HCT116 (cell line): ENCODE measurements at regions not wholly inside any gene's neighbourhood (a gene's known extent, or its start where the extent isn't known, plus 50 kb on each side); places are given as distances from the start of the nearest gene placed in this dataset.

Experiments
- ATAC-seq: fragments of 200-7000 bp; cut with Tn5 transposase; 2 replicates; pipeline ENCODE4 v1.9.1; 2020; ENCODE audit warnings: mild to moderate bottlenecking, moderate library complexity
- BruUV-seq: library from RNA; stranded (reverse); fragments of 400-500 nt; replicated peaks from 2 replicates; lab custom pipeline; 2021; lab: Mats Ljungman, UMichigan
- CTCF ChIA-PET: fragments of 300-600 bp; sonication (Branson Sonifier 250); formaldehyde crosslinking; loops from one replicate; lab custom pipeline; 2021; ENCODE audit warnings: antibody characterized with exemption; lab: Charles Lee
- POLR2A ChIA-PET: fragments of 300-600, 350-600 bp; sonication (Branson Sonifier 250); formaldehyde crosslinking; loops from one replicate; lab custom pipeline; 2021; ENCODE audit warnings: antibody characterized with exemption; lab: Charles Lee
- RAD21 ChIA-PET, 2 experiments: fragments of 300-600 bp; sonication (Branson Sonifier 250); formaldehyde crosslinking; loops; one replicate each; lab custom pipeline; 2023; ENCODE audit warnings: low total read pairs in 2 of 2; ENCODE audit not compliant: uncharacterized antibody in 2 of 2, unreplicated experiment in 2 of 2, low non-redundant PET in 1 of 2; lab: Charles Lee
- DNase-seq: peaks from one replicate; pipeline ENCODE4 v3.0.0-alpha.2; 2010; ENCODE audit warnings: low read depth, low spot score
- H2AFZ ChIP-seq: fragments of 200-600 bp; shearing (Covaris generic), sonication (generic); 2 replicates; pipeline ENCODE4 v1.6.1; 2017; ENCODE audit warnings: low read depth, mixed run types, mixed read lengths, antibody characterized with exemption, low read length; ENCODE audit not compliant: poor library complexity, severe bottlenecking
- H3K27ac ChIP-seq: 2 replicates; pipeline ENCODE4 v1.5.1; 2012; ENCODE audit warnings: low read depth, low read length
- H3K27me3 ChIP-seq: fragments of 200-600 bp; sonication (generic); 2 replicates; pipeline ENCODE4 v1.6.1; 2016; ENCODE audit warnings: mixed run types, low read length, mixed read lengths; ENCODE audit not compliant: insufficient read depth
- H3K36me3 ChIP-seq, 2 experiments: fragments of 200-500 bp in 1 of 2; fragments of 200-600 bp in 1 of 2; sonication (Bioruptor generic) in 1 of 2; sonication (generic) in 1 of 2; 2 replicates each; pipeline versions ENCODE4 v1.5.1 to v1.6.1; 2014 to 2016; ENCODE audit warnings: low read length in 2 of 2, inconsistent platforms in 1 of 2, mixed read lengths in 1 of 2, mixed run types in 1 of 2; ENCODE audit not compliant: insufficient read depth in 2 of 2, control insufficient read depth in 1 of 2
- H3K4me1 ChIP-seq, 2 experiments: fragments of 200-600 bp in 1 of 2; sonication (generic) in 1 of 2; 2 replicates each; pipeline versions ENCODE4 v1.5.1 to v1.6.1; 2012 to 2017; ENCODE audit warnings: low read length in 2 of 2, inconsistent platforms in 1 of 2, mild to moderate bottlenecking in 1 of 2, mixed read lengths in 1 of 2, mixed run types in 1 of 2, moderate library complexity in 1 of 2; ENCODE audit not compliant: insufficient read depth in 2 of 2, control insufficient read depth in 1 of 2
- H3K4me2 ChIP-seq: fragments of 200-600 bp; sonication (generic); 2 replicates; pipeline ENCODE4 v1.6.1; 2017; ENCODE audit warnings: mixed run types, low read length, mixed read lengths
- H3K4me3 ChIP-seq, 2 experiments: fragments of 200-600 bp in 1 of 2; sonication (generic) in 1 of 2; replicated peaks in 1 of 2; 2 replicates each; pipeline ENCODE4 v1.5.1; 2011 to 2016; ENCODE audit warnings: low read length in 2 of 2, control low read depth in 1 of 2, low read depth in 1 of 2, mild to moderate bottlenecking in 1 of 2, mixed read lengths in 1 of 2, mixed run types in 1 of 2
- H3K79me2 ChIP-seq: fragments of 200-600 bp; sonication (generic); 2 replicates; pipeline ENCODE4 v1.6.1; 2017; ENCODE audit warnings: mild to moderate bottlenecking, mixed run types, low read length, moderate library complexity, mixed read lengths; ENCODE audit not compliant: insufficient read depth
- H3K9ac ChIP-seq: fragments of 200-600 bp; sonication (generic); 2 replicates; pipeline ENCODE4 v1.6.1; 2016; ENCODE audit warnings: low read length, mixed read lengths
- H3K9me2 ChIP-seq: fragments of 200-600 bp; sonication (generic), shearing (Covaris generic); 2 replicates; pipeline ENCODE4 v1.6.1; 2017; ENCODE audit warnings: mixed run types, mild to moderate bottlenecking, moderate library complexity; ENCODE audit not compliant: insufficient read depth
- H3K9me3 ChIP-seq, 2 experiments: fragments of 200-500 bp in 1 of 2; fragments of 200-600 bp in 1 of 2; sonication (Bioruptor generic) in 1 of 2; sonication (generic) in 1 of 2; 2 replicates each; pipeline ENCODE4 v1.6.1; 2014 to 2017; ENCODE audit warnings: low read length in 2 of 2, mixed read lengths in 2 of 2, inconsistent platforms in 1 of 2, low read depth in 1 of 2, mild to moderate bottlenecking in 1 of 2, mixed run types in 1 of 2, moderate library complexity in 1 of 2; ENCODE audit not compliant: control insufficient read depth in 1 of 2, insufficient read depth in 1 of 2
- H4K20me1 ChIP-seq: fragments of 200-600 bp; sonication (generic), shearing (Covaris generic); 2 replicates; pipeline ENCODE4 v1.6.1; 2017; ENCODE audit warnings: mixed run types, mild to moderate bottlenecking, moderate library complexity; ENCODE audit not compliant: insufficient read depth
- CBX3 ChIP-seq: IDR thresholded peaks from 2 replicates; pipeline ENCODE4 v1.6.1; 2012; ENCODE audit warnings: low read depth
- CEBPB ChIP-seq: IDR thresholded peaks from 2 replicates; pipeline ENCODE4 v1.6.1; 2012; ENCODE audit warnings: low read depth
- EGR1 ChIP-seq: IDR thresholded peaks from 2 replicates; pipeline ENCODE4 v1.6.1; 2012; ENCODE audit warnings: low read depth
- ELF1 ChIP-seq: IDR thresholded peaks from 2 replicates; pipeline ENCODE4 v1.6.1; 2012; ENCODE audit warnings: low read depth, borderline replicate concordance
- EZH2phosphoT487 ChIP-seq: fragments of 200-600 bp; IDR thresholded peaks from 2 replicates; pipeline ENCODE4 v1.6.1; 2018; ENCODE audit warnings: antibody characterized with exemption, borderline replicate concordance
- FOSL1 ChIP-seq: IDR thresholded peaks from 2 replicates; pipeline ENCODE4 v1.6.1; 2012; ENCODE audit warnings: low read depth
- JUND ChIP-seq: IDR thresholded peaks from 2 replicates; pipeline ENCODE4 v1.6.1; 2012
- RAD21 ChIP-seq: IDR thresholded peaks from 2 replicates; pipeline ENCODE4 v1.6.1; 2012; ENCODE audit warnings: low read depth, mild to moderate bottlenecking
- SIN3A ChIP-seq: IDR thresholded peaks from 2 replicates; pipeline ENCODE4 v1.6.1; 2012; ENCODE audit warnings: low read depth
- SP1 ChIP-seq: IDR thresholded peaks from 2 replicates; pipeline ENCODE4 v1.6.1; 2012; ENCODE audit warnings: low read depth
- SRF ChIP-seq: IDR thresholded peaks from 2 replicates; pipeline ENCODE4 v1.6.1; 2012; ENCODE audit warnings: low read depth
- YY1 ChIP-seq: IDR thresholded peaks from 2 replicates; pipeline ENCODE4 v1.6.1; 2011; ENCODE audit warnings: low read length, low read depth, moderate library complexity, mild to moderate bottlenecking; ENCODE audit not compliant: insufficient replicate concordance; ENCODE audit errors: extremely low read depth
- ZFX ChIP-seq: fragments of 450-650 bp; IDR thresholded peaks from 2 replicates; pipeline ENCODE4 v1.6.1; 2017
- intact Hi-C: fragments of 100-400 bp; cut with micrococcal nuclease; formaldehyde crosslinking; loops from 2 replicates; pipeline ENCODE4 v1.10.0; 2022
- TF ChIP-seq, protein P1 (sequence below): IDR thresholded peaks from 2 replicates; pipeline ENCODE4 v1.6.1; 2012
- TF ChIP-seq, protein P2 (sequence below): IDR thresholded peaks from 2 replicates; pipeline ENCODE4 v1.6.1; 2011; ENCODE audit warnings: mild to moderate bottlenecking, low read length, moderate library complexity; ENCODE audit not compliant: insufficient replicate concordance; ENCODE audit errors: extremely low read depth
- TF ChIP-seq, protein P3 (sequence below): IDR thresholded peaks from 2 replicates; pipeline ENCODE4 v1.6.1; 2012
- TF ChIP-seq, protein P4 (sequence below): IDR thresholded peaks from 2 replicates; pipeline ENCODE4 v1.6.1; 2012; ENCODE audit warnings: low read depth
- TF ChIP-seq, protein P5 (sequence below), 3 experiments: fragments of 200-600 bp in 1 of 3; sonication (generic) in 1 of 3; IDR thresholded peaks in 2 of 3; conservative IDR thresholded peaks in 1 of 3; 2 replicates each; pipeline ENCODE4 v1.5.1; 2012 to 2017; ENCODE audit warnings: low read depth in 2 of 3, low read length in 2 of 3, antibody characterized with exemption in 1 of 3, borderline replicate concordance in 1 of 3, control low read depth in 1 of 3, mild to moderate bottlenecking in 1 of 3, mixed read lengths in 1 of 3, mixed run types in 1 of 3, moderate library complexity in 1 of 3; ENCODE audit not compliant: insufficient read depth in 1 of 3

DNA sequence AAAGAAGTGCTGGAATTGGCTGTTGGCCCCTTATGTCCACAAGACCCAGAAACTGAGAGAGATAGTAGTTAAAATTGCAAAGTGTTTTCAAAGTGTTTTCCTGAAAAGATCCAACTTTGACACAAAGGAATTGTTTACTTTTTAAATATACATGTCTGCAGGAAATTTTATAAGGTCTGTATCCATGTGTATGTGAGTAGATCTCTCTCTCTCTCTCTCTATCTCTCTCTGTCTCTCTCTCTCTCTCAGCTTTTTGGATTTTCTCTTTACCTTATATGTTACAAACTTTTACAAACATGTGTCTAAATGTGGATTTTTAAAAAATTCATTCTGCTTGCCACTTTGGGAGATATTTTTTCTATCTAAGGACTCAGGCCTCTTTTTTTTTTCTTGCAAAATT, 358.6 kb downstream of the SIPA1L2 start:
- Histone ChIP-seq H4K20me1 (no peaks in the 10 kb centered on the region), H3K9ac (no peak overlapping the region), H3K27me3 (no peaks in the 10 kb centered on the region), H3K36me3 (no peaks in the 10 kb centered on the region), H3K9me3 (no peaks in the 10 kb centered on the region), H3K4me3 (no peak overlapping the region), H3K4me2 (no peak overlapping the region), H3K27ac (no peak overlapping the region), H3K4me1 (no peaks in the 10 kb centered on the region), H3K79me2 (no peaks in the 10 kb centered on the region), H3K9me2 (no peaks in the 10 kb centered on the region), H2AFZ (no peak overlapping the region)
- TF ChIP-seq FOSL1: no peak
- TF ChIP-seq SIN3A: no peak
- TF ChIP-seq ELF1: no peak
- TF ChIP-seq EGR1: no peak
- TF ChIP-seq, protein P1, sequence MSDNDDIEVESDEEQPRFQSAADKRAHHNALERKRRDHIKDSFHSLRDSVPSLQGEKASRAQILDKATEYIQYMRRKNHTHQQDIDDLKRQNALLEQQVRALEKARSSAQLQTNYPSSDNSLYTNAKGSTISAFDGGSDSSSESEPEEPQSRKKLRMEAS: no peak
- no peak for TF ChIP-seq SP1
- no peak for TF ChIP-seq RAD21
- no peak for TF ChIP-seq YY1
- TF ChIP-seq, protein P2, sequence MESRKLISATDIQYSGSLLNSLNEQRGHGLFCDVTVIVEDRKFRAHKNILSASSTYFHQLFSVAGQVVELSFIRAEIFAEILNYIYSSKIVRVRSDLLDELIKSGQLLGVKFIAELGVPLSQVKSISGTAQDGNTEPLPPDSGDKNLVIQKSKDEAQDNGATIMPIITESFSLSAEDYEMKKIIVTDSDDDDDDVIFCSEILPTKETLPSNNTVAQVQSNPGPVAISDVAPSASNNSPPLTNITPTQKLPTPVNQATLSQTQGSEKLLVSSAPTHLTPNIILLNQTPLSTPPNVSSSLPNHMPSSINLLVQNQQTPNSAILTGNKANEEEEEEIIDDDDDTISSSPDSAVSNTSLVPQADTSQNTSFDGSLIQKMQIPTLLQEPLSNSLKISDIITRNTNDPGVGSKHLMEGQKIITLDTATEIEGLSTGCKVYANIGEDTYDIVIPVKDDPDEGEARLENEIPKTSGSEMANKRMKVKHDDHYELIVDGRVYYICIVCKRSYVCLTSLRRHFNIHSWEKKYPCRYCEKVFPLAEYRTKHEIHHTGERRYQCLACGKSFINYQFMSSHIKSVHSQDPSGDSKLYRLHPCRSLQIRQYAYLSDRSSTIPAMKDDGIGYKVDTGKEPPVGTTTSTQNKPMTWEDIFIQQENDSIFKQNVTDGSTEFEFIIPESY: no peak
- TF ChIP-seq, protein P3, sequence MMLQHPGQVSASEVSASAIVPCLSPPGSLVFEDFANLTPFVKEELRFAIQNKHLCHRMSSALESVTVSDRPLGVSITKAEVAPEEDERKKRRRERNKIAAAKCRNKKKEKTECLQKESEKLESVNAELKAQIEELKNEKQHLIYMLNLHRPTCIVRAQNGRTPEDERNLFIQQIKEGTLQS: no peak
- TF ChIP-seq, protein P4, sequence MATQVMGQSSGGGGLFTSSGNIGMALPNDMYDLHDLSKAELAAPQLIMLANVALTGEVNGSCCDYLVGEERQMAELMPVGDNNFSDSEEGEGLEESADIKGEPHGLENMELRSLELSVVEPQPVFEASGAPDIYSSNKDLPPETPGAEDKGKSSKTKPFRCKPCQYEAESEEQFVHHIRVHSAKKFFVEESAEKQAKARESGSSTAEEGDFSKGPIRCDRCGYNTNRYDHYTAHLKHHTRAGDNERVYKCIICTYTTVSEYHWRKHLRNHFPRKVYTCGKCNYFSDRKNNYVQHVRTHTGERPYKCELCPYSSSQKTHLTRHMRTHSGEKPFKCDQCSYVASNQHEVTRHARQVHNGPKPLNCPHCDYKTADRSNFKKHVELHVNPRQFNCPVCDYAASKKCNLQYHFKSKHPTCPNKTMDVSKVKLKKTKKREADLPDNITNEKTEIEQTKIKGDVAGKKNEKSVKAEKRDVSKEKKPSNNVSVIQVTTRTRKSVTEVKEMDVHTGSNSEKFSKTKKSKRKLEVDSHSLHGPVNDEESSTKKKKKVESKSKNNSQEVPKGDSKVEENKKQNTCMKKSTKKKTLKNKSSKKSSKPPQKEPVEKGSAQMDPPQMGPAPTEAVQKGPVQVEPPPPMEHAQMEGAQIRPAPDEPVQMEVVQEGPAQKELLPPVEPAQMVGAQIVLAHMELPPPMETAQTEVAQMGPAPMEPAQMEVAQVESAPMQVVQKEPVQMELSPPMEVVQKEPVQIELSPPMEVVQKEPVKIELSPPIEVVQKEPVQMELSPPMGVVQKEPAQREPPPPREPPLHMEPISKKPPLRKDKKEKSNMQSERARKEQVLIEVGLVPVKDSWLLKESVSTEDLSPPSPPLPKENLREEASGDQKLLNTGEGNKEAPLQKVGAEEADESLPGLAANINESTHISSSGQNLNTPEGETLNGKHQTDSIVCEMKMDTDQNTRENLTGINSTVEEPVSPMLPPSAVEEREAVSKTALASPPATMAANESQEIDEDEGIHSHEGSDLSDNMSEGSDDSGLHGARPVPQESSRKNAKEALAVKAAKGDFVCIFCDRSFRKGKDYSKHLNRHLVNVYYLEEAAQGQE: no peak
- TF ChIP-seq CEBPB: no peak
- no peak for TF ChIP-seq JUND
- TF ChIP-seq EZH2phosphoT487: no peak
- TF ChIP-seq CBX3: no peak
- no peak for TF ChIP-seq ZFX
- no peak for TF ChIP-seq SRF
- TF ChIP-seq, protein P5, sequence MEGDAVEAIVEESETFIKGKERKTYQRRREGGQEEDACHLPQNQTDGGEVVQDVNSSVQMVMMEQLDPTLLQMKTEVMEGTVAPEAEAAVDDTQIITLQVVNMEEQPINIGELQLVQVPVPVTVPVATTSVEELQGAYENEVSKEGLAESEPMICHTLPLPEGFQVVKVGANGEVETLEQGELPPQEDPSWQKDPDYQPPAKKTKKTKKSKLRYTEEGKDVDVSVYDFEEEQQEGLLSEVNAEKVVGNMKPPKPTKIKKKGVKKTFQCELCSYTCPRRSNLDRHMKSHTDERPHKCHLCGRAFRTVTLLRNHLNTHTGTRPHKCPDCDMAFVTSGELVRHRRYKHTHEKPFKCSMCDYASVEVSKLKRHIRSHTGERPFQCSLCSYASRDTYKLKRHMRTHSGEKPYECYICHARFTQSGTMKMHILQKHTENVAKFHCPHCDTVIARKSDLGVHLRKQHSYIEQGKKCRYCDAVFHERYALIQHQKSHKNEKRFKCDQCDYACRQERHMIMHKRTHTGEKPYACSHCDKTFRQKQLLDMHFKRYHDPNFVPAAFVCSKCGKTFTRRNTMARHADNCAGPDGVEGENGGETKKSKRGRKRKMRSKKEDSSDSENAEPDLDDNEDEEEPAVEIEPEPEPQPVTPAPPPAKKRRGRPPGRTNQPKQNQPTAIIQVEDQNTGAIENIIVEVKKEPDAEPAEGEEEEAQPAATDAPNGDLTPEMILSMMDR (IDR thresholded peaks at IDR 0.05 in 2 of 3, conservative IDR thresholded peaks at IDR 0.05 in 1 of 3; ENCODE audit: borderline replicate concordance in 1 of 3, insufficient read depth in 1 of 3, low read depth in 2 of 3, low read length in 2 of 3): no peak
- no peak for ATAC-seq
- no TSS peak for BruUV-seq
- POLR2A ChIA-PET: no interaction called here
- DNase-seq: no peak
- CTCF ChIA-PET: no interaction called here
- intact Hi-C loops: no loop called here
- RAD21 ChIA-PET: no interaction called here
